Activated naive CD4-positive, alpha-beta T cell treated with Interleukin-2 at 50 U/mL for 16 hours (primary cell): ENCODE measurements at regions not wholly inside any gene's neighbourhood (a gene's known extent, or its start where the extent isn't known, plus 50 kb on each side); places are given as distances from the start of the nearest gene placed in this dataset.
"Not testable (repeated sequence)": the region's sequence is repeated elsewhere in the genome, so short reads cannot be mapped to it uniquely, and the experiment has no call there.

Experiments used
- DNase-seq: peaks from one replicate; pipeline ENCODE4 v3.0.0-alpha.2; 2020

DNA sequence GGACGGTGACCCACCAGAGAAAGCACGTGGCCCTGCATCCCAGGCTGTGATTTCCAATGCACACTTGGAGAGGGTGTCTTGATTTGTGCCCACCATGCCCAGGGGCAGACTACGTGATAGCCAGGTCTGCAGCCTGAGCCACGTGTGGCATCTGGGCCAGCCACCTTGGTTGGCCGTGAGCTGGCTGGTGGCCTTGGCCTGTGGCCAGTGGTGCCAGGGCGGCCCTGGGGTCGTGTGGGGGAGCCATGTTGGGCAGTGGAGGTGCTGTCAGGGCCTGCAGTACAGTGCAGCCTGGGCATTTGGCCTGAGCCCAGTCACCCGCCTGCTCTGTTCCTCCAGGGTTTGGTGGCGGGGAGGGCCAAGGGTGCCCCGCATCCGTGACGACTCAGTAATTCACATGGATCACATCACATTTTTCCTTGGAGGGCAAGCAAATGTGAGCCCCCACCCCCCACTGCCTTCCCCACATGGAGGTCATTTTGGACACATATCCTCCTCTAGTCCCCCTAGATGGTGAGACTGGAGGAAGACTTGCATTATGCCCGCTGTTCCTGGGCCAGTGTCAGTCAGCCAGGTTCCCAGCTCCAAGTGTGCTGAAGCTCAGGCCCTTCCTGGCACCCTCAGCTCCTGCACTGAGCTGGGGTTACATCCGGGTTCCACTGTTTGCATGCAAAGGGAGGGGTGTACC is 201.4 kb downstream of the UBE3A start:
- DNase-seq: no peak

DNA sequence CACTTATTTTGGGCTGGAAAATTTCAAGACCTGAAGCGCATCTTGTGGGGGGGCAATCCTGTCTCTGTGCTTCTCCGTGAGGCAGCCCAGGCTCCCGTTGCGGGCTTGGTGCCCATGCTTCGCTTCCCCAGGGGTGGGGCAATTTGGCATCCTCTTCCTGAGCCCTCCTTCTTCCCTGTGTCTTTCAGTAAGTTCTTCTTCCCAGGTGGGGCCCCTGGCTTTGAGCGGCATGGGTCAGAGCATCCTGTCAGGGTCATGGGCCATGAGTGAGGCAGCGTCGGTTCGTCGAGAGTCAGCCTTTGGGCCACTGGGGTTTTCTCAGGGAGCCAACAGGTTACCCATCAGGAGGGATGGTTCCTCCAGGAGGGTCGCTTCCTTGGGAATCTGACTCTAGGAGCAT is 200.7 kb downstream of the UBE3A start:
- no peak for DNase-seq

DNA sequence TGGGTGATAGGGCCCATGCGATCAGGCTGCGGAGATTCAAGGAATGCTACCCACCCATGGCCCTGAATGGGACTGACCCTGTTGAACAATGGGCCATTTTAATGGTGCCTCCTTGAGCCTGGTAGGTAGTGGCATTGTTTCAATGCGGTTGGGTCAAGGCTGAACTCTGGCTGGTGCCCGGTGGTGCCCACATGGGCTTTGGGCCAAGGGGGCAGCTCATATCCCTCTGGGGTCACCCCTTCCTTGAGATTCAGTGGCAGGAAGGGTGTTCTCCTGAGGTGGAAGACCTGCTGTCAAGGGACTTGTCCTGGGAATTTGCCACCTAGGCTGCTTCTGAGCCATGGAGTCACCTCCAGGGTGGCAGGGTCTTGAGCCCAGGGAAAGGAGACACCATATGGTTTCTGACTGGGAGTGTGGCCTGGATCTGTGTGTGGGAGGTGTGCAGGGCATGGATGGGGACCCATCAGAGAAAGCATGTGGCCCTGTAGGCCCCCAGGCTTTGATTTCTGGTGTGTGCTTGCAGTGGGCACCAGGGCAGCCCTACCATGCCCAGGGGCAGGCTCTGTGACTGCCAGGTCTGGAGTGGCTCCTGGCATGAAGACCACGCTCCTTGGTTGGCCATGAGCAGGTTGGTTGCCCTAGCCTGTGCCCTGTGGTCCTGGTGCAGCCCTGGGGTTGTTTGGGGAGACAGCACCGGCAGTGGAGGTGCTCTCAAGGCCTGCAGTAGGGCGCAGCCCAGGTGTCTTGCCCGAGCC is 199.9 kb downstream of the UBE3A start:
- no peak for DNase-seq

- no peak for DNase-seq
Measured at GRCh38 chr15:25239471-25240345, 199.1 kb downstream of the UBE3A start.

- no peak for DNase-seq
Measured at GRCh38 chr15:25240461-25241021, 198.3 kb downstream of the UBE3A start.

- no peak for DNase-seq
Measured at GRCh38 chr15:25241241-25241801, 197.5 kb downstream of the UBE3A start.

GRCh38 chr15:25242166-25242879 is 196.5 kb downstream of the UBE3A start:
- DNase-seq: no peak

GRCh38 chr15:25242957-25243799 is 195.6 kb downstream of the UBE3A start:
- no peak for DNase-seq

DNA sequence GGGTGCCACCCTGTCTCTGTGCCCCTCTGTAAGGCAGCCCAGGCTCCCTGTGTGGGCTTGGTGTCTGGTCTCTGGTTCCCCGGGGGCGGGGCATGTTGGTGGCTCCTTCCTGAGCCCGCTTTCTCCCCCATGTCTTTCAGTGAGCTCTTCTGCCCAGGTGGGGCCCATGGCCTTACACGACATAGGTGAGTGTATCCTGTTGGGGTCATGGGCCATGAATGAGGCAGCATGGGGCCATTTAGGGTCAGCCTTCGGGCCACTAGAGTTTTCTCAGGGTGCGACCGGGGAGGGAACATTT is 195.1 kb downstream of the UBE3A start:
- DNase-seq: no peak

- DNase-seq: no peak
Measured at GRCh38 chr15:25244731-25245585, 193.9 kb downstream of the UBE3A start.

- DNase-seq: no peak
Measured at GRCh38 chr15:25245801-25246622, 192.8 kb downstream of the UBE3A start.

- DNase-seq: no peak
Measured at GRCh38 chr15:25246641-25247406, 192.0 kb downstream of the UBE3A start.

GRCh38 chr15:25247407-25248038 is 191.3 kb downstream of the UBE3A start:
- DNase-seq: no peak

- not testable (repeated sequence) for DNase-seq
Measured at GRCh38 chr15:25248087-25248486, 190.7 kb downstream of the UBE3A start.

- DNase-seq: no peak
Measured at GRCh38 chr15:25248583-25249235, 190.1 kb downstream of the UBE3A start.

GRCh38 chr15:25249236-25250010 is 189.4 kb downstream of the UBE3A start:
- no peak for DNase-seq
